ENCODE measurements at regions not wholly inside any gene's neighbourhood (a gene's known extent, or its start where the extent isn't known, plus 50 kb on each side); places are given as distances from the start of the nearest gene placed in this dataset.

GRCh38 chr1:115204513-115204912 is 115.2 kb upstream of the TSPAN2 start:
- no peak for DNase-seq (ENCODE audit: low read depth in 2 of 2)

- no peak for DNase-seq (ENCODE audit: low read depth in 2 of 2)
Observed at GRCh38 chr1:115203287-115203686, 114.0 kb upstream of the TSPAN2 start.

GRCh38 chr1:115201598-115201997 is 112.3 kb upstream of the TSPAN2 start:
- DNase-seq (ENCODE audit: low read depth in 2 of 2) = no peak

GRCh38 chr1:115199416-115200132 is 110.3 kb upstream of the TSPAN2 start:
- DNase-seq (ENCODE audit: low read depth in 2 of 2) = no peak

- no peak for DNase-seq (ENCODE audit: low read depth in 2 of 2)
Observed at GRCh38 chr1:115198938-115199337, 109.6 kb upstream of the TSPAN2 start.

- DNase-seq (ENCODE audit: low read depth in 2 of 2) = no peak
Observed at GRCh38 chr1:115196296-115196695, 107.0 kb upstream of the TSPAN2 start.

- no peak for DNase-seq (ENCODE audit: low read depth in 2 of 2)
Observed at GRCh38 chr1:115194506-115194905, 105.2 kb upstream of the TSPAN2 start.

- no peak for DNase-seq (ENCODE audit: low read depth in 2 of 2)
Observed at GRCh38 chr1:115193046-115193828, 103.9 kb upstream of the TSPAN2 start.

- no peak for DNase-seq (ENCODE audit: low read depth in 2 of 2)
Observed at GRCh38 chr1:115192200-115192767, 103.0 kb upstream of the TSPAN2 start.

GRCh38 chr1:115191691-115192090 is 102.4 kb upstream of the TSPAN2 start:
- no peak for DNase-seq (ENCODE audit: low read depth in 2 of 2)

GRCh38 chr1:115190540-115191170 is 101.4 kb upstream of the TSPAN2 start:
- DNase-seq (ENCODE audit: low read depth in 2 of 2) = no peak

- DNase-seq (ENCODE audit: low read depth in 2 of 2) = peak; percentile 90 to 93
Observed at GRCh38 chr1:115189814-115190539, 100.7 kb upstream of the TSPAN2 start.

GRCh38 chr1:115188680-115189395 is 99.5 kb upstream of the TSPAN2 start:
- DNase-seq (ENCODE audit: low read depth in 2 of 2) = no peak

GRCh38 chr1:115186711-115187265 is 97.5 kb upstream of the TSPAN2 start:
- DNase-seq (ENCODE audit: low read depth in 2 of 2) = no peak

- no peak for DNase-seq (ENCODE audit: low read depth in 2 of 2)
Observed at GRCh38 chr1:115185336-115185735, 96.0 kb upstream of the TSPAN2 start.

- no peak for DNase-seq (ENCODE audit: low read depth in 2 of 2)
Observed at GRCh38 chr1:115184951-115185331, 95.6 kb upstream of the TSPAN2 start.

- DNase-seq (ENCODE audit: low read depth in 2 of 2) = no peak
Observed at GRCh38 chr1:115184260-115184950, 95.1 kb upstream of the TSPAN2 start.

- DNase-seq (ENCODE audit: low read depth in 2 of 2) = no peak
Observed at GRCh38 chr1:115183721-115184259, 94.5 kb upstream of the TSPAN2 start.

- no peak for DNase-seq (ENCODE audit: low read depth in 2 of 2)
Observed at GRCh38 chr1:115183158-115183557, 93.9 kb upstream of the TSPAN2 start.

Measured in fibroblast of skin of left biceps (primary cell).